Adipocyte (in vitro differentiated cells): ENCODE measurements at regions not wholly inside any gene's neighbourhood (a gene's known extent, or its start where the extent isn't known, plus 50 kb on each side); places are given as distances from the start of the nearest gene placed in this dataset.

Source experiments
- DNase-seq: peaks from one replicate; pipeline ENCODE4 v3.0.0-alpha.2; 2015; ENCODE audit warnings: low read depth
- H3K27me3 ChIP-seq: replicated peaks from 2 replicates; pipeline ENCODE4 v1.7.0; 2013; ENCODE audit warnings: mild to moderate bottlenecking, low read length, moderate library complexity; ENCODE audit not compliant: control insufficient read depth, insufficient read depth
- H3K36me3 ChIP-seq: 2 replicates; pipeline ENCODE4 v1.7.0; 2013; ENCODE audit warnings: low read length, mild to moderate bottlenecking, moderate library complexity; ENCODE audit not compliant: control insufficient read depth, insufficient read depth, severe bottlenecking
- H3K4me1 ChIP-seq: 2 replicates; pipeline ENCODE4 v1.7.0; 2013; ENCODE audit warnings: mild to moderate bottlenecking, low read length, moderate library complexity; ENCODE audit not compliant: control insufficient read depth, insufficient read depth
- H3K4me3 ChIP-seq: 2 replicates; pipeline ENCODE4 v1.7.0; 2013; ENCODE audit warnings: mild to moderate bottlenecking, low read length, moderate library complexity
- H3K9ac ChIP-seq: 2 replicates; pipeline ENCODE4 v1.7.0; 2013; ENCODE audit warnings: mild to moderate bottlenecking, low read length, moderate library complexity
- H3K9me3 ChIP-seq: 2 replicates; pipeline ENCODE4 v1.7.0; 2013; ENCODE audit warnings: mild to moderate bottlenecking, low read length, moderate library complexity; ENCODE audit not compliant: control insufficient read depth

DNA sequence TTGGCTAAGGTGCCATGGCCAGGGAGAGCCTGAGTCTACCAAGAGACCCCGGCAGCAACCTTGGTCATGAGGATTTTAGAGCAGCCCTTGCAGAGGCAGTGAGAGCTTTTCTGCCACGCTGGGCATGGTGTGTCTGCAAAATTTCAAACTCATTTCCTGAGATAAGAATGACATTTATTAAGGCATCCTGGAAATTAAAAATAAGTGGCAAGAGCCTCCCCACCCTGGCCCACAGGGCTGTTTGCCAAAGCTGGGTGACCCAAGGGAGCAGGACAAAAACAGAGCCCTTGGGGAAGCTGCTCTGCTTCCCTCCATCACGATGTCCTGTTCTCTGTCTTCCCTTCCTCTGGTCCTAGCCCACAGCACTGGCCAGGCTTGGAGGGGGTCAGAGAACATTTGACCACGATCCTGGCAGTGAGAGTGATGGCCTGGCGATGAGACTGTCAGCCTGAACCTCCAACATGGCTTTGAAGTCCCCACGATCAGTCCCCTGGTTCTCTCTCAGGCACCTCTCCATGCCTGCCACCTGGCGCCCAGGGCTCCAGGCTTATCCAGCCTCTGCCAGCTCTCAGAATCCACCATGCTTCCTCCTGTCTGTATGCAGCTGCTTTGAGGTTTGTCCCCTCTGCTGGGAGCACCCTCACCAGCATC, 68.9 kb upstream of the RMDN2 start:
- DNase-seq: no peak
- Histone ChIP-seq H3K9ac (no peak overlapping the region), H3K36me3 (no peaks in the 10 kb centered on the region), H3K4me3 (no peak overlapping the region), H3K4me1 (peaks cover 24% of the 10 kb centered on the region), H3K9me3 (no peaks in the 10 kb centered on the region), H3K27me3 (no peaks in the 10 kb centered on the region)

GRCh38 chr2:37857575-37858399, 67.3 kb upstream of the RMDN2 start:
- Histone ChIP-seq H3K9me3 (no peaks in the 10 kb centered on the region), H3K4me1 (peaks cover 24% of the 10 kb centered on the region), H3K4me3 (no peak overlapping the region), H3K27me3 (no peaks in the 10 kb centered on the region), H3K9ac (peak overlapping the region; percentile 67), H3K36me3 (no peaks in the 10 kb centered on the region)
- DNase-seq: peak; percentile 38

GRCh38 chr2:37858400-37858711, 66.7 kb upstream of the RMDN2 start:
- Histone ChIP-seq H3K36me3 (no peaks in the 10 kb centered on the region), H3K4me3 (no peak overlapping the region), H3K9me3 (no peaks in the 10 kb centered on the region), H3K4me1 (peaks cover 24% of the 10 kb centered on the region), H3K27me3 (peaks cover 6% of the 10 kb centered on the region), H3K9ac (peak overlapping the region; percentile 67)
- peak; percentile 72 for DNase-seq

GRCh38 chr2:37858725-37859267, 66.3 kb upstream of the RMDN2 start:
- H3K4me3 ChIP-seq: no peak overlapping the region
- DNase-seq: peak; percentile 2
- no peaks in the 10 kb centered on the region for H3K9me3 ChIP-seq
- H3K27me3 ChIP-seq: peaks cover 10% of the 10 kb centered on the region
- no peaks in the 10 kb centered on the region for H3K36me3 ChIP-seq
- H3K4me1 ChIP-seq: peaks cover 24% of the 10 kb centered on the region
- H3K9ac ChIP-seq: peak overlapping the region; percentile 67

- Histone ChIP-seq H3K9me3 (no peaks in the 10 kb centered on the region), H3K27me3 (peaks cover 10% of the 10 kb centered on the region), H3K36me3 (no peaks in the 10 kb centered on the region), H3K4me3 (no peak overlapping the region), H3K9ac (no peak overlapping the region), H3K4me1 (peaks cover 16% of the 10 kb centered on the region)
- no peak for DNase-seq
Measured at GRCh38 chr2:37862620-37863019, 62.5 kb upstream of the RMDN2 start.

DNA sequence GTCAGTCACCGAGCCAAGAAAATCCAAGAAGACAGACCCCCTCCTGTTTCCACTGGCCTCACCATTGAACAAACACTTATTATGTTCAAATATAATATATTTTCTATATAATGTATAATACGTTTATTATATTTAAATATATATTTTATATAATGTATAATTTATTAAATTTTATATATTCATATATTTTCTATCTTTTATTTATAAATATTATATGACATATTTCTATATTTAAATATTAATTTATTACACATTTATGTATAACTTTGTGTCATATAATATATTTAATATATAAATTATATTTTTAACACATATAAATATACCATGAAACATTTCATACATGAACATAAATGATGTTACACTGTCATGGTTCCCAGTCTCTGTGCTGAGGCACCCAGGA, 60.9 kb upstream of the RMDN2 start:
- H3K9me3 ChIP-seq: no peaks in the 10 kb centered on the region
- H3K36me3 ChIP-seq: no peaks in the 10 kb centered on the region
- H3K4me3 ChIP-seq: no peak overlapping the region
- no peak overlapping the region for H3K9ac ChIP-seq
- H3K4me1 ChIP-seq: no peaks in the 10 kb centered on the region
- peaks cover 10% of the 10 kb centered on the region for H3K27me3 ChIP-seq
- no peak for DNase-seq

- Histone ChIP-seq H3K27me3 (peaks cover 10% of the 10 kb centered on the region), H3K4me1 (peaks cover 10% of the 10 kb centered on the region), H3K36me3 (no peaks in the 10 kb centered on the region), H3K9me3 (no peaks in the 10 kb centered on the region), H3K4me3 (no peak overlapping the region), H3K9ac (no peak overlapping the region)
- no peak for DNase-seq
Measured at GRCh38 chr2:37865640-37866039, 59.4 kb upstream of the RMDN2 start.

DNA sequence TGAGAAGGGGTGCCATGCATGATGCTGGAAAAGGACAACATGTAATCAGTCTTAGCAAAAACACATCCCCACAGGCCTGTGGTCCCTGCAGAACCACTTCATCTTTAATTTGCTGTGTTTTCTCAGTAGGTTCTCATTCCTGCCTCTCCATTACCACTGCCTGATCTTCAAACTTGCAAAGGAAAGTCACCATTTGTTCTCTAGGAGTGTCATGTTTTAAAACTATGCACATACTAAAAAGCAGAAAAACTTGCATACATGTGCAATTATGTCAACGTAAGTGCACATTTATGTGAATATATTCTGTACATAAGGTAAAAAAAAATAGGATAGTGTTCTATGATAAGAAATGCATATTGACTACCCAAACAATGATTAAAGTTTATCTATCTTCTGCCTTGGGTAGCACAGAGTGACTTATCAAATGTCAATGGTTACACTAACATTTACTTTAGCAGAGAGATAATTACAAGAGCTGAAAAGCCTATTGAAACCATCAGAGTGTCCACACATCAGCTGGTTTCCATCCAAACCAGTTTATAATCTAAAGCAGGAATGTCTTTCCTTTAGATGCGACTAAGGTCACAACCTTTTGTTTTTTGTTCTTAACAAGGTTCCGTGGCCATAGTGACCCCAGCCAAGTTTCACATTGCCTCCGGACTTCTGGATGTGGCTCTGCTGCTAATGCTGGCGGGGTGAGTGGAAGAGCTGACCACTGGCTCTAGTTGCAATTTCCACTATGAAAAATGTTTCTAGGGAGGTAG, 58.7 kb upstream of the RMDN2 start:
- Histone ChIP-seq H3K4me1 (peaks cover 17% of the 10 kb centered on the region), H3K27me3 (peaks cover 10% of the 10 kb centered on the region), H3K9me3 (no peaks in the 10 kb centered on the region), H3K9ac (no peak overlapping the region), H3K36me3 (no peaks in the 10 kb centered on the region), H3K4me3 (no peak overlapping the region)
- DNase-seq: no peak

GRCh38 chr2:37867166-37867565, 57.9 kb upstream of the RMDN2 start:
- Histone ChIP-seq H3K4me3 (no peak overlapping the region), H3K27me3 (peaks cover 10% of the 10 kb centered on the region), H3K9me3 (no peaks in the 10 kb centered on the region), H3K4me1 (peaks cover 26% of the 10 kb centered on the region), H3K9ac (no peak overlapping the region), H3K36me3 (no peaks in the 10 kb centered on the region)
- DNase-seq: no peak

DNA sequence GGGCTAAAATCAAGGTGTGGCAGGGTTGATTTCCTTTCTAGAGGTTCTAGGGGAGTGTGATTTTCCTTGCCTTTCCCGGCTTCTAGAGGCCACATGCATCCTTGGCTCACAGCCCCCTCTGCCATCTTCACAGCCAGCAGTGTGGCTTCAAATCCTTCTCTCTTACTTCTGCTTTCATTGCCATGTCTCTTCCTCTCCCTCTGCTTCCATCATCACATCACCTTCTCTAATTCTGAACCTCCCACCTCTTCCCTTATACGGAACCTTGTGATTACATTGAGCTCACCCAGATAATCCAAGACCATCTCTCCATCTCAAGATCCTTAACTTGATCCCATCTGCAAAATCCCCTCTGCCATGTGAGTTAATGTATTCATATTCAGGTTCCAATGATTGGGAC, 56.2 kb upstream of the RMDN2 start:
- peaks cover 30% of the 10 kb centered on the region for H3K4me1 ChIP-seq
- no peaks in the 10 kb centered on the region for H3K9me3 ChIP-seq
- DNase-seq: no peak
- no peak overlapping the region for H3K4me3 ChIP-seq
- no peaks in the 10 kb centered on the region for H3K27me3 ChIP-seq
- no peaks in the 10 kb centered on the region for H3K36me3 ChIP-seq
- H3K9ac ChIP-seq: no peak overlapping the region

DNA sequence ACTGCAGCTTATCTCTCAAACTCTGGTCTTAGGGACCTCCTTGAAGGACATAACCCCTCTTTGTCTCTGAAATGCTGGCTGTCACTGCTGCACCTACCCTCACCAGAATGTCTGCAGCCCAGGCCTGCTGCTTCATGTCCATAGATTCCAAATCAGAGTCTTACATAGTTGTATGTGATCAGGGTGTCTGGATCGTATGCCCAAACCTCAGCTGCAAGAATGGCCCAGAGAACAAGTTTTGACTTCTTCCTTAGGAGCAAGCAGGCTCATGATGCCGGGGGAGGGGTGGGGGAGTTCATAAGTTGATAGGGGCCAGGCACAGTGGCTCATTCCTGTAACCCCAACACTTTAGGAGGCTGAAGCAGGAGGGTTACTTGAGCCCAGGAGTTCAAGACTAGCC, 55.8 kb upstream of the RMDN2 start:
- Histone ChIP-seq H3K4me3 (no peak overlapping the region), H3K36me3 (no peaks in the 10 kb centered on the region), H3K9me3 (no peaks in the 10 kb centered on the region), H3K4me1 (peaks cover 30% of the 10 kb centered on the region), H3K9ac (no peak overlapping the region), H3K27me3 (no peaks in the 10 kb centered on the region)
- no peak for DNase-seq
